ENCODE measurements at regions not wholly inside any gene's neighbourhood (a gene's known extent, or its start where the extent isn't known, plus 50 kb on each side); places are given as distances from the start of the nearest gene placed in this dataset.
A peak's percentile ranks its signal among the peaks of the same experiment; 100 is the strongest.

DNA sequence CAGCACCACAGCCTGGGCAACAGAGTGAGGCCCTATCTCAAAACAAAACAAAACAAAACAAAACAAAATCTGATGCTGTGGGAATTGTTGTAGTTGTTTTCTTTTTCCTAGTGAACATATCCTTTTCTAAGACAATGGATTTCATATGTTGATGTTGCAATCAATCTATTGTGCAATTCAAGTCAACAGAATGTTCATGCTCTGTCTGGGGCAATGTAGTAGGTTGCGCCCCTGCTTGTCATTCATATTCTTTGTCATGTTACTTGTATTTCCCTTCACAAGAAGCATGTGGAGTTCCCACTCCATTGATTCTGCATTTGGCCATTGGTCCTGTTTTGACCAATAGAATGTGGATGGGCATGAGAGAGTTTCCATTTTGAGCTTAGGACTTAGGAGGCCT lies 223.9 kb downstream of the DUSP10 start:
- Histone ChIP-seq H3K27me3 (ENCODE audit: control insufficient read depth in 1 of 2, insufficient read depth in 2 of 2, low read length in 2 of 2) (no peaks in the 10 kb centered on the region), H3K27ac (ENCODE audit: extremely low read length, insufficient read depth, low read length) (no peak overlapping the region), H4K20me1 (ENCODE audit: insufficient read depth, low read length) (no peaks in the 10 kb centered on the region), H3K4me3 (replicated peaks in 1 of 3; ENCODE audit: insufficient read depth in 1 of 3, low read depth in 2 of 3, low read length in 3 of 3) (no peak overlapping the region), H3K4me2 (ENCODE audit: low read depth, low read length) (no peak overlapping the region), H3K9ac (ENCODE audit: insufficient read depth, low read depth, low read length) (no peak overlapping the region), H3K4me1 (ENCODE audit: insufficient read depth, low read length) (no peaks in the 10 kb centered on the region), H3K9me3 (ENCODE audit: low read length) (no peaks in the 10 kb centered on the region), H3K36me3 (replicated peaks in 1 of 2; ENCODE audit: control insufficient read depth in 1 of 2, insufficient read depth in 2 of 2, low read length in 2 of 2) (no peaks in the 10 kb centered on the region), H3K79me2 (ENCODE audit: insufficient read depth, low read length) (no peaks in the 10 kb centered on the region), H2AFZ (ENCODE audit: low read length) (no peak overlapping the region)
- CTCF ChIA-PET (ENCODE audit: low intra/inter-chr PET ratio, low total read pairs): no interaction called here
- no peak for ATAC-seq
- no peak for FAIRE-seq
- no peak for TF ChIP-seq ZNF329 (CRISPR knock-in tag; IDR thresholded peaks at IDR 0.05; ENCODE audit: low read depth)
- peak; percentile 34; the same call in 1 of the 2 replicates for TF ChIP-seq CEBPG (CRISPR knock-in tag; IDR thresholded peaks at IDR 0.05)
- TF ChIP-seq SOX13 (IDR thresholded peaks at IDR 0.05): no peak
- TF ChIP-seq SOX13 (CRISPR knock-in tag; conservative IDR thresholded peaks at IDR 0.05 in 1 of 2, IDR thresholded peaks at IDR 0.05 in 1 of 2): peak in 1 of 2 experiments; percentile 32; a peak in 1 of 4 replicates
- peak; percentile 89 for TF ChIP-seq CEBPB (IDR thresholded peaks at IDR 0.05; ENCODE audit: borderline replicate concordance, low read depth, low read length)
- peak; percentile 19; the same call in 1 of the 2 replicates for TF ChIP-seq SOX5 (CRISPR knock-in tag; IDR thresholded peaks at IDR 0.05; ENCODE audit: borderline replicate concordance)
- no peak for TF ChIP-seq HOXA3 (CRISPR knock-in tag; IDR thresholded peaks at IDR 0.05)
- POLR2A ChIA-PET: no interaction called here
- intact Hi-C loops (cut with micrococcal nuclease; ENCODE audit: unreplicated experiment) (no loop called here), in situ Hi-C loops (cut with HindIII; ENCODE audit: extremely low pct_ligation_motif_present, low pct_unique_long_range_greater_than_20kb) (no loop called here)
- WGBS (ENCODE audit: low lambda C conversion rate): 23% methylated on average over 1 of the region's 1 CpG
- no TSS peak for BruUV-seq (replicated peaks)
- no peak for DNase-seq (ENCODE audit: low spot score)

DNA sequence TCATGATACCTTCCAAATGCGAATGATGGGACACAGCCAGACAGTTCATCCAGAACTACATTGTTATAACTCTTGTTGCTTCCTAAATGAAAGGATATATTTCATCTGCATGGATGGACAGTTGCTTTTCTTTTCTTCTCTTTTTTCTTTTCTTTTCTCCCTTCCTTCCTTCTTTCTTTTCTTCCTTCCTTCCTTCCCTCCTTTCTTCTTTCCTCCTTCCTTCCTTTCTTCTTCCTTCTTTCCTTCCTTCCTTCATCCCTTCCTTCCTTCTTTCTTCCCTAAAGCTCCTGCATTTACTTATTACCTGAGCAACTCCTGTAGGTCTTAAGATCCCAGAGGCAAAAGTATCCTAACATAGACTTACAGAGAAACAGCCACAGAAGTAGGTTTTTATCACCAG lies 221.6 kb downstream of the DUSP10 start:
- WGBS (ENCODE audit: low lambda C conversion rate): 0% methylated on average over 1 of the region's 1 CpG
- H3K27ac ChIP-seq (ENCODE audit: extremely low read length, insufficient read depth, low read length): no peak overlapping the region
- no peak for DNase-seq (ENCODE audit: low spot score)
- ChIA-PET POLR2A (no interaction called here), CTCF (ENCODE audit: low intra/inter-chr PET ratio, low total read pairs) (no interaction called here)
- no peak for ATAC-seq
- FAIRE-seq: no peak
- H3K4me2 ChIP-seq (ENCODE audit: low read depth, low read length): no peak overlapping the region
- no peak overlapping the region for H2AFZ ChIP-seq (ENCODE audit: low read length)
- intact Hi-C loops (cut with micrococcal nuclease; ENCODE audit: unreplicated experiment) (no loop called here), in situ Hi-C loops (cut with HindIII; ENCODE audit: extremely low pct_ligation_motif_present, low pct_unique_long_range_greater_than_20kb) (no loop called here)
- no TSS peak for BruUV-seq (replicated peaks)
- H3K36me3 ChIP-seq (replicated peaks in 1 of 2; ENCODE audit: control insufficient read depth in 1 of 2, insufficient read depth in 2 of 2, low read length in 2 of 2): no peaks in the 10 kb centered on the region
- H4K20me1 ChIP-seq (ENCODE audit: insufficient read depth, low read length): no peaks in the 10 kb centered on the region
- no peaks in the 10 kb centered on the region for H3K9me3 ChIP-seq (ENCODE audit: low read length)
- H3K4me1 ChIP-seq (ENCODE audit: insufficient read depth, low read length): no peaks in the 10 kb centered on the region
- H3K79me2 ChIP-seq (ENCODE audit: insufficient read depth, low read length): no peaks in the 10 kb centered on the region
- no peak overlapping the region for H3K4me3 ChIP-seq (replicated peaks in 1 of 3; ENCODE audit: insufficient read depth in 1 of 3, low read depth in 2 of 3, low read length in 3 of 3)
- no peaks in the 10 kb centered on the region for H3K27me3 ChIP-seq (ENCODE audit: control insufficient read depth in 1 of 2, insufficient read depth in 2 of 2, low read length in 2 of 2)
- no peak overlapping the region for H3K9ac ChIP-seq (ENCODE audit: insufficient read depth, low read depth, low read length)
- no peak for TF ChIP-seq HMG20B (CRISPR knock-in tag; conservative IDR thresholded peaks at IDR 0.05)

All from HepG2 (cell line).